NCI-H1694 (cell line): ENCODE measurements at regions not wholly inside any gene's neighbourhood (a gene's known extent, or its start where the extent isn't known, plus 50 kb on each side); places are given as distances from the start of the nearest gene placed in this dataset.
A peak's percentile ranks its signal among the peaks of the same experiment; 100 is the strongest.

ENCODE experiments used
- DNase-seq: peaks from one replicate; lab custom pipeline; 2025; lab: John Stamatoyannopoulos, UW

GRCh38 chr13:108526286-108526685, 103.1 kb upstream of the MYO16 start:
- DNase-seq = no peak

GRCh38 chr13:108527844-108528243, 101.6 kb upstream of the MYO16 start:
- DNase-seq = peak; percentile 42

- no peak for DNase-seq
Measured at GRCh38 chr13:108528303-108528702, 101.1 kb upstream of the MYO16 start.

GRCh38 chr13:108533842-108534241, 95.6 kb upstream of the MYO16 start:
- no peak for DNase-seq

GRCh38 chr13:108534728-108535127, 94.7 kb upstream of the MYO16 start:
- no peak for DNase-seq

- DNase-seq = no peak
Measured at GRCh38 chr13:108549934-108550333, 79.5 kb upstream of the MYO16 start.

GRCh38 chr13:108551674-108552073, 77.7 kb upstream of the MYO16 start:
- DNase-seq = no peak

- no peak for DNase-seq
Measured at GRCh38 chr13:108558489-108558888, 70.9 kb upstream of the MYO16 start.

- DNase-seq = no peak
Measured at GRCh38 chr13:108560093-108560492, 69.3 kb upstream of the MYO16 start.

GRCh38 chr13:108561149-108561548, 68.3 kb upstream of the MYO16 start:
- no peak for DNase-seq

- no peak for DNase-seq
Measured at GRCh38 chr13:108566413-108567170, 62.8 kb upstream of the MYO16 start.

GRCh38 chr13:108572782-108573211, 56.6 kb upstream of the MYO16 start:
- DNase-seq = no peak

GRCh38 chr13:108573455-108573854, 56.0 kb upstream of the MYO16 start:
- DNase-seq = no peak

GRCh38 chr13:108574856-108575255, 54.6 kb upstream of the MYO16 start:
- DNase-seq = no peak

- no peak for DNase-seq
Measured at GRCh38 chr13:108575430-108575829, 54.0 kb upstream of the MYO16 start.
